ENCODE measurements at regions not wholly inside any gene's neighbourhood (a gene's known extent, or its start where the extent isn't known, plus 50 kb on each side); places are given as distances from the start of the nearest gene placed in this dataset.

DNA sequence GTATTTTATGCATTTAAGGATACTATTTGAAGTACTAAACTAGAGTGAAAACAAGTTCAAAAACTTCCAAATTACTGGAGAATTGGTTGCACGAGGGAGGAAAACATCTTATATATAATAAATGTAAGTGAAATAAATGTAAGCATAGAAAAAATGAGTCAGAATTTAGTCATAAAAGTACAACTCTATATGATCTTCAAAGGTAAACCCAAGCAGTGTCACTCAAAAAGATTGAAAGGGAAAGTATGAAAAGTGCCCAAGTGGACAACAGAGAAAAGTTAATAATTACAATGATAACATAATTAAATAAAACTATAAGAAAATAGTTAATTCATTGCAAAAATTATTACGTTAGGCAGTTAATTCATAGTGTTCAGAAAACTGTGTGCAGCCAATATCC is 2288.5 kb upstream of the C9orf72 start:
- no peaks in the 10 kb centered on the region for H3K4me1 ChIP-seq
- H3K9ac ChIP-seq (ENCODE audit: low read depth in 2 of 2, low read length in 2 of 2): no peak overlapping the region
- TF ChIP-seq, protein P1, sequence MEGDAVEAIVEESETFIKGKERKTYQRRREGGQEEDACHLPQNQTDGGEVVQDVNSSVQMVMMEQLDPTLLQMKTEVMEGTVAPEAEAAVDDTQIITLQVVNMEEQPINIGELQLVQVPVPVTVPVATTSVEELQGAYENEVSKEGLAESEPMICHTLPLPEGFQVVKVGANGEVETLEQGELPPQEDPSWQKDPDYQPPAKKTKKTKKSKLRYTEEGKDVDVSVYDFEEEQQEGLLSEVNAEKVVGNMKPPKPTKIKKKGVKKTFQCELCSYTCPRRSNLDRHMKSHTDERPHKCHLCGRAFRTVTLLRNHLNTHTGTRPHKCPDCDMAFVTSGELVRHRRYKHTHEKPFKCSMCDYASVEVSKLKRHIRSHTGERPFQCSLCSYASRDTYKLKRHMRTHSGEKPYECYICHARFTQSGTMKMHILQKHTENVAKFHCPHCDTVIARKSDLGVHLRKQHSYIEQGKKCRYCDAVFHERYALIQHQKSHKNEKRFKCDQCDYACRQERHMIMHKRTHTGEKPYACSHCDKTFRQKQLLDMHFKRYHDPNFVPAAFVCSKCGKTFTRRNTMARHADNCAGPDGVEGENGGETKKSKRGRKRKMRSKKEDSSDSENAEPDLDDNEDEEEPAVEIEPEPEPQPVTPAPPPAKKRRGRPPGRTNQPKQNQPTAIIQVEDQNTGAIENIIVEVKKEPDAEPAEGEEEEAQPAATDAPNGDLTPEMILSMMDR (IDR thresholded peaks at IDR 0.05): no peak
- H3K9me3 ChIP-seq: no peaks in the 10 kb centered on the region
- no peak overlapping the region for H3K4me3 ChIP-seq
- H3K27ac ChIP-seq: no peak overlapping the region
- H3K36me3 ChIP-seq: no peaks in the 10 kb centered on the region
- intact Hi-C loops (cut with DNase I): no loop called here
- H3K27me3 ChIP-seq: no peaks in the 10 kb centered on the region
- no peak for DNase-seq

DNA sequence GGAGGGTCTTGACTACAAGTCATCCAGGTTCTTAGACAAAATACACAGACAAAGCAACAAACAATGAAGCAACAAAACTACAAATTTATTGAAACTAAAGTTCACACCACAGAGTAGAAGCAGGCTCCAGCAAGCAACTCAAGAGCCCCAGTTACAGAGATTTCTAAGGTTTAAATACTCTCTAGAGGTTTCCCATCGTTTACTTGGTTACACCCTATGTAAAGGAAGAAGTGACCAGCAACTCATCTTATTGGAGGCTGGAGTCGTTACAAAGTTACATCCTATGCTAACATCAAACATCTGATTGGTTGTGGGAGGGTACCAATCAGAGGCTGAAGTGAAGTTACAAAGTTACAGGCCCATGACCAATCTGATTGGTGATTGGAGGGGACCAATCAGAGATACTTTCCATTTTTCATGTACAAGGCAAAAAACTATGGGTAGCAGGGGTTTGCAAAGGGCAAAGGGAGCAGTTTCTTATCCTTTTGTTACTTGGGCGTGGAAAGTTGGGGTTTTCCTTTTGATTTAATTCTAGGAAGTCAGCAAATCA is 2292.6 kb upstream of the C9orf72 start:
- no peak for DNase-seq
- no peaks in the 10 kb centered on the region for H3K27me3 ChIP-seq
- no peak overlapping the region for H3K27ac ChIP-seq
- TF ChIP-seq, protein P1 (IDR thresholded peaks at IDR 0.05): no peak
- no peaks in the 10 kb centered on the region for H3K4me1 ChIP-seq
- intact Hi-C loops (cut with DNase I): no loop called here
- no peaks in the 10 kb centered on the region for H3K36me3 ChIP-seq
- no peaks in the 10 kb centered on the region for H3K9me3 ChIP-seq
- no peak overlapping the region for H3K4me3 ChIP-seq
- H3K9ac ChIP-seq (ENCODE audit: low read depth in 2 of 2, low read length in 2 of 2): no peak overlapping the region

DNA sequence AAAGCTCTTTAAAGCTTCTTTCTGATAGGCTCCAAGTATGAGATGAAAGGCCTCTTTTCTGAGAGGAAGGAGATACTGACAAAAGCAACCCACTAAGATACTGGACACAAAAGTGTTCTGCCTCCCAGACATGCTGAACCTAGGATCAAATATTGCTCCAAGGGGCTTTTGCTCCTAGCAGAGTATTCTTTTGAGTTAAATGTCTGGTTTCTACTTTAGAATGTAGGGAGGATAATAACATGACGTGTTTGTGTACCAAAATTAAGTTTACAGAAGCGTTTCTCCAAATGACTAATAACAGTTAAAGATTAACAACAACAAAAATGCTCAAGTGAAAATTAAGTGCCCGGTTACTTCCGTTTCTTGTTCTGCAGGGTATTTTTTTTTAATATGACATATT is 2293.3 kb upstream of the C9orf72 start:
- TF ChIP-seq, protein P1 (IDR thresholded peaks at IDR 0.05): no peak
- Histone ChIP-seq H3K9me3 (no peaks in the 10 kb centered on the region), H3K4me1 (no peaks in the 10 kb centered on the region), H3K4me3 (no peak overlapping the region), H3K27ac (no peak overlapping the region), H3K27me3 (no peaks in the 10 kb centered on the region), H3K36me3 (no peaks in the 10 kb centered on the region), H3K9ac (ENCODE audit: low read depth in 2 of 2, low read length in 2 of 2) (no peak overlapping the region)
- intact Hi-C loops (cut with DNase I): no loop called here
- no peak for DNase-seq

DNA sequence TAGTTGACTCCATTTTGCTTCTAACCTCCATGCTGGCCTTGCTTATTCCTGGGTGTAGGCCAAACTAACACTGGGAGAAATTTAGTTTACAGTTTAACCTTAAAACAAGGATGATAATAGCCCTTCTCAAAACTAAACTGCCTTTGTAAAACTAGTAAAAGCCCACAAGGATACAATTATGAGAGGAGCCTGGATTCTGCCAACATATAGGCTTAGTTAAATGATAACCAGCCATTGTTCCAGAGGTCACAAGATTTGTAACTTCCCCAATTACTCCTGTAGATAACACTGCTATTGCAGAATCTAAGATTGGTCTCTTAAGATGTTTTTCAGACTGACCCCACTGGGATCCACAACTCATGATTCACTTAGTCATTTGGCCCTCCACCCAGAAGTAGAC is 2300.3 kb upstream of the C9orf72 start:
- Histone ChIP-seq H3K4me3 (no peak overlapping the region), H3K27me3 (no peaks in the 10 kb centered on the region), H3K36me3 (no peaks in the 10 kb centered on the region), H3K9ac (ENCODE audit: low read depth in 2 of 2, low read length in 2 of 2) (no peak overlapping the region), H3K4me1 (no peaks in the 10 kb centered on the region), H3K9me3 (no peaks in the 10 kb centered on the region), H3K27ac (peak overlapping the region; percentile 4)
- peak; percentile 33 for DNase-seq
- TF ChIP-seq, protein P1 (IDR thresholded peaks at IDR 0.05): no peak
- intact Hi-C loops (cut with DNase I): no loop called here

DNA sequence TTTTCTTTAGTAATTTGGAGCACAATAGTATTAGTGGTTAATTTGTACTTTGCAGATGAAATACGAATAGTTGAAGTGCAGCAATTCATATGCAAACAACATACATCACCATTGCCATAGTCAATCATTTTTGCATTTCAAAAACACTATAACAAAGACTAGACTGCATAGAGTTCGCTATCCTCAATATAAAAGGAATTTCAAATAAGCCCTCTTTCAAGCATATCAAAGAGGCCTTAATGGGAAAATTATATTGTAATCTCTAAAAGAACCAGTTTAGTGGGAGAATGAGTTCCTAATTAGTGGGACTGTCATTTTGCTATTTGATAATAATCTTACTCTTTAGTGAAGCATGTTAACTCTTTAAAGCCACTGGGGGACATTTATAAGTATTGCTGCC is 2302.3 kb upstream of the C9orf72 start:
- H3K9me3 ChIP-seq: no peaks in the 10 kb centered on the region
- H3K27me3 ChIP-seq: no peaks in the 10 kb centered on the region
- H3K4me1 ChIP-seq: no peaks in the 10 kb centered on the region
- H3K36me3 ChIP-seq: no peaks in the 10 kb centered on the region
- DNase-seq: no peak
- no peak overlapping the region for H3K9ac ChIP-seq (ENCODE audit: low read depth in 2 of 2, low read length in 2 of 2)
- no peak overlapping the region for H3K4me3 ChIP-seq
- H3K27ac ChIP-seq: no peak overlapping the region
- intact Hi-C loops (cut with DNase I): no loop called here
- TF ChIP-seq, protein P1 (IDR thresholded peaks at IDR 0.05): no peak
